NCI-H2107 (cell line): ENCODE measurements at regions not wholly inside any gene's neighbourhood (a gene's known extent, or its start where the extent isn't known, plus 50 kb on each side); places are given as distances from the start of the nearest gene placed in this dataset.
A peak's percentile ranks its signal among the peaks of the same experiment; 100 is the strongest.

Source experiments
- DNase-seq: peaks from one replicate; lab custom pipeline; 2025; lab: John Stamatoyannopoulos, UW

DNA sequence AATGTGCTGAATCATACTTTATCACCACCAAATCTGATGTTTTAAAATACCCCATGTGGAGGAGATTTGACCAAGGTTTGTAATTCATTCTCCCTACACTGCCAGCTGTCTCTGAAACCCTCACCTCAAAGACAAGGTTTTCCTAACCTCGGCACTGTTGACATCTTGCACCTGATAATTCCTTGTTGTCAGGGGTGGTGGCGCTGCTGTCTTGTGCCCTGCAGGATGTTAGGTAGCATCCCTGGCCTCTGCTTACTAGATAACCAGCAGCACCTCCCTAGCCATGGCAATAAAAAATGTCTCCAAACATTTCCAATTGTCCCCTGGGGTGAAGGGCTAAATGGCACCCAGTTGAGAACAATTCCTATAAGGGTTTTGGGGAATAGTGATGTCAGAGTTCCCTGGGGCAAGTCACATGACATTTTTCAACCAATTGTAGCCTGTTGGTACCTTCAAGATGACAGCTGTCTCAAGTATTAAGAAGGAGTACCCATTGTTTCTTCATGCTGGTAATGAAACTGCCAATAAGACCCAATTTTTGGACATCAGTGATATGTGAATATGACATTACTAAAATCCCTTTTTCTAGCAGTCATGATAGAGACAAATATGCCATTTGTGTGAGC lies 160.6 kb upstream of the PLCXD3 start:
- DNase-seq = no peak

DNA sequence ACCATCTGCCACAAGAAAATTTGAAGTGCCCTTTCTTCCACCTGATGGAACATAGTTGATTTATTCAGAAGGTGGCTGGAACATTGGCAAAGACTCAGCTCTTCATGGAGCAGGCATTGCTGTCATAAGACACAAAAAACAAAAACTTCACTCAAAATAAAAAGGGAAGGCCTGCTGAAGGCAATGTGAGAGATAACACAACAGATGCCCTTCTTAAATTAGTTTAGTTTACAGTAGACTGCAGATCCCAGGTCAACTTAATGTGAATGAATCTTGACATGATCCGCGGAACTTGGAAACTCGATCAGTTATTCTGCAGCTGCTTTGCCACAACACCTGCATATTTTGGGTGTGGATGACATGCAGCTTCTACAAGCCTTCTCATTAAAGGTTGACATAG lies 159.8 kb upstream of the PLCXD3 start:
- DNase-seq = no peak

DNA sequence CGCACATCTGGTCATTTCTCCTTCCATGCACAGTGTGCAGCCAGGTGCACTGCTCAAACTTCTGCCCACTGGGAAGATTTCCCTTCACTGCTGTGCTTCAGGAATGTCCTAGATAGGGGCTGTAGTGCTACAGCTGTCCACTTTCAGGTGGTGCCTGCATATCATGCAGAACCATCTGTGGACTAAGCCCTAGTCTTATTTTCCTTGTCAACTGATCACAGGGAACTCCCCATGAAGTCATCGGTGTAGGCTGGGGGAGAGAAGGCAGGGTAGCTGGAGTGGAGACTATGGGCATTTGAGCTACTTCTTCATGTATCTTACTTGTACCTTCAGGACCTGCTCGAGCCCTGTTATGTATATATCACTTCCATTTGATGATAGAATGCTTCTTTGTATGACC lies 150.9 kb upstream of the PLCXD3 start:
- no peak for DNase-seq

DNA sequence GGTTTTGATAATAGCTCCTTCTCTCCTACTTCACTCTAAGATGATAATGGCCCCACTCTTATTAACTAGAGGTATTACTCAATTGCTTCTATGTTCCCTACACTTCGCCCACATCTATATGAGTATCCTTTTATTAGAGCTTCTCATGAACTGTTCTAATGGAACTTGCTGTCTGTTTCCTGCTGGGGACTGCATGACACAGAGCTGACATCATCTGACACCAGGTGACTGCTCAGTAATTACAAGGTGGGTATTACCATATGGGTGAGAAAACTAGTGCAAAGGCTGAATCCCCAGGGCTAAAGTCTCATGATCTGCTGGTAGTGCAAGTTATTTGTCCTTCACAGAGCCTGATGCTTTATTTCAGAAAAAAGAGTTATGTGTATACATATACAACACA lies 146.2 kb upstream of the PLCXD3 start:
- no peak for DNase-seq

DNA sequence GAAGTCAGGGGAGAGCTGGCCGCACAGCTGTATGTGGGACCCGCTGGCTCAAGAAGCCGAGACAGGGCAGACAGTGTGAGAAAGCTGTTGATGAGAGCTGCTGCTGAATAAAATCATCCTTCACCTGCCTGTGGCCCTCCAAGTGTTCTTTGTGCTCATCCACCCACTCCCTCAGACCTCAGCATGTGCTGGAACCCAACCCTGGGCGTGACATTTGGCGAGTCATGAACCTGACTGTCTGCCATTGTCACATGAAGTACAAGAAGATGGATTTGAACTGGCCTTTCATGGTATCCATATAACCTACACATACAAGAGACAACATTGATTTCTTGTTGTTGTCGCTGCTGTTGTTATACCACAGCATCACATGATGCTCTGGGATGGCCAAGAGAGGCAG lies 139.7 kb upstream of the PLCXD3 start:
- DNase-seq = no peak

DNA sequence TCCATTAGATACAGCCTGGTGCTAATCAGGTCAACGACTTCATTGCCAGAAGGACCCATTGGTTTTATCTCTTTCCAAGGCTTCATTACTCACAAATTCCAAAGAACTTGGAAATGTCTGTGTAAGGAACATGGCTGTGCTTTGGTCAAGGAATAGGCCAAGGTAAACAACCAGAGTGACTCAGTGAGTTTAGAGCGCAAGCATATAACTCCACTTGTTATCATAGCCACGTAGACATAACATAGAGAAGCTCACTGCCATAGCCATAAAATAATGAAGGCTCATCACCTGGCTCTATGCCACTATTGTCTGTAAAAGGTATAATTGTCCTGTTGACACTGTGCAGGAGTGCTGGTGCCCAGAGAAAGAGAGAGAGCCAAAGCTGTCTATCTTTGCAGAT lies 139.3 kb upstream of the PLCXD3 start:
- DNase-seq = no peak

DNA sequence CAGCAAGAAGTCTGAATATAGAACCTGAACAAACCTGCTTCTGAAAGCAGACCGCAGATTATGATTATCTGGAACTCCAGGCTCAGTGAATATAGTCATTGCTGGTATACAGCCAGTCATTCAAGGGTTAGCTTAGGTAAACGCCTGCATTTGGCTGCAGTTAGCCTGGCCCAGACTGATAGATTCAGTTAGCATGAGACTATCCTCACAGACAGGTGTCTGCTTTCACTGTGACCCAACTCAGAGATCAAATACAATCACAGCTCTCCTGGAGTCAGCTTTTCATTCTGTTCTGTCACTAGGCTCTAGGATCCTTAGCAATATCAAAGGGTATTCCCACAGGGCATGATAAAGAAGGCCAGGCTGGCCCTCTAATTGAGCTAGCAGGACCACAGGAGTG lies 138.6 kb upstream of the PLCXD3 start:
- no peak for DNase-seq

DNA sequence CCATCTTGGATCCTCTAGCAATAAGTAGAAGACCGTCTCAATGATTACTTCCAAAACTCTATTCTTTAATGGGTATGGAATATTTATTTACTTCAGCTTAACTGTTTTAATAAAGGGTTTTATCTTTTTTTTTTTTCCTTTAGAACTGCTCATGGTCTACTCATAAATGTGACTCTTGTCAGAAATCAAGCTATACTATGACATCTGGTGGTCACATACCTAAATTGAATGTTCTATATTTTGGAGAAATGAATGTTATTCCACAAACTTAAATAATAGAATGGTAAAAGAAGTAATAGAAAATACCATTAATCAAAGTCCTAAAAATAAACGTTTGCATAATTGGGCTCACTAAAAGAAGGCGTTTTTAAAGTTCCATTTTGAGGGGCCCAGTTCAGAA lies 131.2 kb upstream of the PLCXD3 start:
- DNase-seq = no peak

DNA sequence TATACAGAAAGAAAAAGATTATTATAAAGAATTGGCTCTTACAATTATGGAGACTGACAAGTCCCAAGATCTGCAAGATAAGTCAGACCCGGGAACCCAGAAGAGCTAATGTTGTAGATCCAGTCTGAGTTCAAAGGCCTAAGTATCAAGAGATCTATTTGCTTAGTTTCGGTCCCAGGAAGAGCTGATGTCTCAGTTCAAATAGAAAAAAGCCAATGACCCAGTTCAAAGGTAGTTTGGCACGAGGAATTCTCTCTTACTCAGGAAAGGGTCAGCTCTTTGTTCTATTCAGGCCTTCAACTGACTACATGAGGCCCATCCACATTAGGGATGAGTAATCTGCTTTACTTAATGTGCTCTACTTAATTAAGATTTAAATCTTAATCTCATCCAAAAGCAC lies 128.3 kb upstream of the PLCXD3 start:
- no peak for DNase-seq

DNA sequence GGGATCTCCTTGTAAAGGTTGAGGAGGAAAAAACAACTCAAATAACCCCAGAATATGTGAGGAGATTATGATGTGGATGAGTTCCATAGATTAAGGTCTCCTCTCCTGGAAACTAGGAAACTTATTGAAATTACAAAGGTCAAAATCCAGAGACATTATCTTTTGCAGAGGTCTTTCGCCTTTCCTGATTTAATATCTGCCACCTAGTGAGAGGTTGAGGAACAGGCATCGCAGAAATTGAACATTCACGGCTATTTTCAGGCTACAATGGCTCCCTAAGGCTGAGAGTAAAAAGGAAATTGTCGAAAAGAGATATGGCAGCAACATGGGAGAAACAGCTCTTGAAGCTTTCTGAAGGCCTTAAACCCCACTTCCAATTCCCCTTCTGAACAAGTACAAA lies 127.5 kb upstream of the PLCXD3 start:
- no peak for DNase-seq

DNA sequence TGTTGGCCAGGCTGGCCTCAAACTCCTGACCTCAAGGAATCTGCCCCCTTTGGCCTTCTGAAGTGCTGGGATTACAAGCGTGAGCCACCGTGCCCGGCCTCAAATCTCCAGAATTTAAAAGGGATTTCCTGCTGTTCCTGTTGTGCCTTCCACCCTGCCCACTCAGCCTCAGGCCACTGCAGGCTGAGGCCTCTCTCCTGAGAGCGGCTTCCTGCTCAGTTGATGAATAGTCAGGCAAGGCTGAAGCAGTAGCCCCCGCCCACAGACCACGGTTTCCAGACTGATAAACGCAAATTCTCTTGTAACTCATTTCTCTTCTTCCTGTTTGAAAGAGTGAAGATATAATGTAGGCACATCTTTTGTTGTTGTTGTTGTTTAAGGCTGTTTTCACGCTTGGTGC lies 127.0 kb upstream of the PLCXD3 start:
- DNase-seq = no peak

DNA sequence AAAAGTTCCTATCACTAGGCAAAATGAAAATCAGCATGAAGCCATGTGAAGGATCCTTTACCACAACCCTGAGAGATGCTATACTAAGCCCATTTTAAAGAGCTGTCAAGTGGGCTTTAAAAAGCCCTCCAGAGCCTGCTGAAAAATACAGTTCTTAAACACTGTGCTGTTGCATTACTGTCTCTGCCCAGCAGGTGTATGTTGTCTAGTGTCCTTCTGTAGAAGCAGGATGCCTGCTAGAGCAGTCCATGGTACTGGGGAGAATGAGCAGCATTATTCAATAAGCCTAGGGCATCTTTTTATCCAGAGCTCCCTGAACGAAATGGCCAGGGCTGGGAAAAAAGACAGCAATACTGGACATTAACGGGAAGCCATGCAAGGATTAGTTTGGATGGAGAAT lies 126.2 kb upstream of the PLCXD3 start:
- DNase-seq = peak; percentile 5

DNA sequence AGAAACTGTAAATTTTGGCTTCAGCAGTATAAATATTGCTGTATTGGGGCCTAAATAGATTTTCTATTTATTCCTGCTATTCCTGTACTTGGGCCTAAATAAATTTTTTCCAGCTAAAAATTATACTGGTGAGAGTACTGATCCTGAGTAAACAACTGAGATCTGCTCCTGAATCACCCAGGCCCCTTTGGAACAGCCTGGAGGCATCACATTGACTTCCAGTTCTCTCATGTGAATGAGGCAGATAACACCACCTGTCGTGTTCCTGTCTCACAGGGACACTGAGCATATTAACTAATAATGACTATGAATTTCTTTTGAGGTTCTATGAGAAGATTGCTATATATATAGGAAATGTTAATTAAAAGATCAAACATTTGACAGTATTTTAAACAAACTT lies 119.5 kb upstream of the PLCXD3 start:
- DNase-seq = no peak

DNA sequence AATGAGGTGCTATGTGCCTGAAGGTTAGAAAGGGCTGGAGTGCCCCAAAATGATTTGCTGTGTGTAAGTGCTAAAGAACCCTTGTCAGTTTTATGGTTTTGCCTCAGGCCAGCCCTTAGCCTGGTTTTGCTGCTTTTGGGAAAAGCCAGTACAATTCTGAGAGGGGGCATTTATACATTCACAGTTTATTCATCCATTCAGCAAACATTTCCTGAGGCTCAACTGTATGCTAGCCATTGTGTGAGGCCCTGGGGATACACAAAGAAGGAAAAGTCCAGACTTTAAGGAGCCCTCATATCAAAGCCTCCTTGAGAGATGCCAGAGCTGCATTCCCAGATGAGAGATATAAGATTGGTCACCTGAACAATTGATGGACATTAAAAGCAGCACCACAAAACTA lies 115.2 kb upstream of the PLCXD3 start:
- no peak for DNase-seq

DNA sequence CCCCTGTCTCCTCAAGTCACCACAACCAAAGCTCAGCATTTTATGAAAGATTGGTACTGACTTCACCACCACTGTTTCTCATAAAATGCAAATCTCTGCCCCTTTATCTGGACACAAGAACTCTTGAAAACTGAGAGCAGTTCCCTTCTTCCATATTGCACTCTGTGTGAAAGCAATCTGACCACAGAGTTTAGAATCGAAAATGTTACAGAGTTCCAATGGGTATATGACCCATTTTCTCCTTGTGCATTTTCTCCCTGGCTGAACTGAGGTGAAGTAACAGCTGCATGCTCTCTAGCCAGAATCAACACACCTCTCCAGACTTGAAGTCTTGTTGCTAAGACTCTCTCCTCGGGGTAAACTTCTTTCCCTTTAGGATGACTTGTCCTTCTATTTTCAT lies 111.0 kb upstream of the PLCXD3 start:
- DNase-seq = no peak

DNA sequence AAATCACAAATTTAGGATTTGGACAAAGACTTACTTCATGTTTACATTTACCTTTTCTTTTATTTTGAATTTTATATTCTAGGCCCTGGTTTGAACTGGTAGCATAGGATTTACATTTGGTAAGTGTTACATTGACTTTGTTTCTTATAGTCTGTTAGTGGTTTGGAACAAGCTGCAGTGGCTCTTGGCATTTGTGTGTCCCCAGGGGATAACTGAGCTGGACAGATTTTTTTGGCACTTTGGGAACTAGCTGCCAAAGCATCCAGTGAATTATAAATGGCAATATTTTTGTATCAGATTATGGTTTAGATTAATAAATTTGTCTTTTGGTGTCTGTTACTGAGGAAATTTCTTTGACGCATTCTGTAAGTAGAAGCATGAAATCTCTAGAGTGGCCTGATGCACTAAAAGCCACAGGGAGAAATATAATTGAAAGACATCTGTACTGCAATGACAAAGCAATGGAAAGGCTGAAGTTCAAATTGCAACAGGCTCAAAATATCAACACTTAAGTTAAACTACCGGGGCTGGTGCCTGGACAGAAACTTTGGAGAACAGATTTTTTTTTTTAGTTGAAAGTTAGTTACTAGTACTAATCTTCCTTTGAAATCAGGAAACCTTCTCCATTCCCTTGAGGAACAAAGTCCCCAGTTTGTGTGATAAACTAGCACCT lies 107.6 kb upstream of the PLCXD3 start:
- DNase-seq = no peak

DNA sequence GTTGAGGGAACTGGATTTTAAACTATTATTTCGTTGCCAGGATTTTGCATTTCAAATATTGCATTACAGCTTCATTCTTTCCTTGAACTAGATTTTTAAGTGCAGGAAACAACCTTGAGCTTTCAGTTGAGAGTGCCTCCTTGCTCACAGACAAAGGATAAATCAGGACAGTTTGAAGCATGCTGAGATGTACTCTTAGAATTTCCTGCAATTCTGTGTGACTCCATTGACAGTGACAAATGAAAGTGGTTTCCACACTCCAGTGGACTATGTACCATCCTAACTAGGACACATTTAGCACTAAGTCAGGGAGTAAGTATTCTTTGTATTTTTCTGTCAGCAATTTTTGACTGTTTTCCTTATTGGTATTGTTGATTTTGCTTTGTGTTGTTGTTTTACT lies 100.0 kb upstream of the PLCXD3 start:
- DNase-seq = no peak

DNA sequence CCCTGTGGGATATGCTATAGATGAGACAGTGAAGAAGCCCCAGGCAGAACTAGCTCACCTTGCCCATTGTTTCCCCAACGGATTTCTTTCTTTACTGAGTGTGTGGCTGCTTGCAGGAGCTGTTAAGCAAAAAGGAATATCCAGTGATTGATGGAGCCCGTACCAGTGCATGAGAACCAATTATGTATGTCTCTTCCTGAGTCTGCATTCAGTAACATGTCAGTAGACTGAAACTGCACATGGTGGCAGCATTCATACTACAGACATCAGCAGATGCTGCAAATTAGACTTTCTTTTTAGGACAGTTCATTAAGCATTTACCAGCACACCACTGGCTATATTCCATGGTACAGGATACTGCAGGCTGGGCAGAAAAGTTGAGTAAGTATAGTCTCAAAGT lies 90.3 kb upstream of the PLCXD3 start:
- DNase-seq = no peak

DNA sequence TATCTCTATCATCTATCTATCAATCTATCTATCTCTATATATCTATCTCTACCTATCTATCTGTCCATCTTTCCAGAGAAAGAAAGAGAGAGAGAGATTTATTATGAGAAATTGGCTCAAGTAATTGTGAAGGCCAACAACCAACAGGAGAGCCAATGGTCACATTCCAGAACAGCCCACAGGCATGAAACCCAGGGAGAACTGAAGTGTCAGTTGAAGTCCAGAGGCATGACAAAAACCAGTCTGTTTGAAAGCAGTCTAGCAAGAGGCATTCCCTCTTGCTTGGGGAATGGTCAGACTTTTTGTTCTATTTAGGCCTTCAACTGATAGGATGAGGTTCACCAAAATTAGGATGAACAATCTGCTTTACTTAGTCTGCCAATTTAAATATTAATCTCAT lies 87.6 kb upstream of the PLCXD3 start:
- DNase-seq = no peak

DNA sequence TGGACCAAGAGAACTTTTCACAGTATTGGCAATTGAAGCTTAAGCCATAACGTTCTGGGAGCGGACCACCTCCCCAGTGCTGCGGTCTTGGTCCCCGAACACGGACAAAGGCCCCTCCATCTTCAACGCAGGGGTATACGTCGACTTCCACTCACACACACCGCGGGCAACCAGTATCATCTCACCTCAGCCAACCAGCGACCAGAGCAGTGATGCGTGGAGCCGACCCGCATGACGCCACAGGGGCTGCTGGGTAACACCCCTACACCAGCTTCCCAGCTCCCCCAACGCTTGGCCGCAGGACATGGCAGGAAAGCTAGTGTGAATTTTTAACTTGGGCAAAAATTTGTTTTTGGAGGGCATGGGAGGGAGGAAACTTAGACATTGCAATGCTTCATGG lies 77.3 kb upstream of the PLCXD3 start:
- DNase-seq = no peak

DNA sequence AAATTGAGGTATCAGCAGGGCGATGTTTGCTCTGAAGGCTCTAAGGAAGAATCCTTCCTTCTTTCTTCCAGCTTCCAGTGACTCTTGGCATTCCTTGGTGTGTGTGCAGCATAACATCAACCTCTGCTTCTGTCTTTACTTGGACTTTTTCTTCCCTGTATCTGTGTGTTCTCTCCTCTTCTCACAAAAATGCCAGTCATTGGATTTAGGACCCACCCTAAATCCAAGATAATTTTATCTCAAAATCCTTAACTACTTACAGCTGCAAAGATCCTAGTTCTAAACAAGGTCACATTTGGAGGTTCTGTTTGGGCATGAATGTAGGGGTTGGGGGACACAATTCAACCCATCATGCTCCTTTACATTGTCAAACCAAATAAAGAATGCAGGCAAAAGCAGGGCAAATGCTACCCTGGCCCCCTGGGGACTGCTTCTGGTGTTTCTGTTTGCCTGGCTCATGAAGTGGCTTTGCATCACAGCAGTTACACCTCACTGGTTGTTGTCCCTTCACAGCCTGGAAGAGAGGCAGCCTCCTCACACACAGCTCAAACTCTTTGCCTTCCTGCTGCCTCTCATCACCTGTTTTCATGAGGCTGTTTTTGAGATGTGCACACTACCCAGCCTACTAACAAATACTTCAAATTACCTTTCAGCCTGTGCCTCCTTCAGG lies 64.8 kb upstream of the PLCXD3 start:
- no peak for DNase-seq

DNA sequence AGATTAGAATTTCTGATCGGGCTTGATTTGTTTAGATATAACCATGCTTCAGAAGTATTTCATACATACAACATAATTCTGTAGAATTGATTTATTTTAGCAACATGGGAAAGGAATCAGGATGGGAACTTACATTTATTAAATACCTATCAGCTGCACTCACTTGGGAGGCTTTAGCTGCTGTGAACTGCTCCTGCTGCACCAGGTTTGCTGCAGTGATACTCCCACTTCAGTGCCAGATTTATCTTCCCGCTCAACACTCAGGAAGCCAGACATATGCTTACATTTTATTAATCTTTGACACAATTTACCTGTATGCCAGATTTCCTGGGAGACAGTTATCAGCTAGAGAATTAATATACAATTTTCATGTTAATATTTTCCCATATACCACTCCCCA lies 64.0 kb upstream of the PLCXD3 start:
- DNase-seq = no peak
